SK-N-SH treated with all-trans-retinoic acid at 6 μM for 48 hours (cell line): ENCODE measurements at regions not wholly inside any gene's neighbourhood (a gene's known extent, or its start where the extent isn't known, plus 50 kb on each side); places are given as distances from the start of the nearest gene placed in this dataset.

Source experiments
- ATAC-seq: fragments of 200-7000 bp; cut with Tn5 transposase; 3 replicates; pipeline ENCODE4 v1.9.1; 2020; ENCODE audit warnings: mild to moderate bottlenecking, moderate library complexity
- ARNTL ChIP-seq: fragments of 450-650 bp; formaldehyde crosslinking; IDR thresholded peaks from 2 replicates; pipeline ENCODE4 v1.5.0; 2020; ENCODE audit warnings: low read depth, mild to moderate bottlenecking, moderate library complexity, borderline replicate concordance
- BACH2 ChIP-seq: fragments of 250-450 bp; sonication (Bioruptor Pico); IDR thresholded peaks from 2 replicates; pipeline ENCODE4 v1.9.0; 2021; ENCODE audit warnings: mild to moderate bottlenecking, borderline replicate concordance
- CSDC2 ChIP-seq: fragments of 250-450 bp; sonication (Bioruptor Pico); IDR thresholded peaks from 2 replicates; pipeline ENCODE4 v1.5.0; 2020; ENCODE audit warnings: mild to moderate bottlenecking, moderate library complexity
- CSRNP3 ChIP-seq: fragments of 250-450 bp; sonication (Bioruptor Pico); IDR thresholded peaks from 2 replicates; pipeline ENCODE4 v1.5.1; 2021; ENCODE audit warnings: mild to moderate bottlenecking, moderate library complexity
- ESRRG ChIP-seq: fragments of 250-450 bp; sonication (Bioruptor Pico); IDR thresholded peaks from 2 replicates; pipeline ENCODE4 v1.6.1; 2021; ENCODE audit warnings: mild to moderate bottlenecking
- GLIS3 ChIP-seq: fragments of 250-450 bp; sonication (Bioruptor Pico); IDR thresholded peaks from 2 replicates; pipeline ENCODE4 v1.5.0; 2020; ENCODE audit warnings: mild to moderate bottlenecking, moderate library complexity
- ISL1 ChIP-seq: fragments of 250-450 bp; sonication (Bioruptor Pico); IDR thresholded peaks from 2 replicates; pipeline ENCODE4 v2.1.2; 2022; ENCODE audit warnings: mild to moderate bottlenecking, moderate library complexity
- OSR1 ChIP-seq: fragments of 250-450 bp; sonication (Bioruptor Pico); IDR thresholded peaks from 2 replicates; pipeline ENCODE4 v1.8.0; 2022; ENCODE audit warnings: moderate library complexity, mild to moderate bottlenecking, inconsistent platforms
- PATZ1 ChIP-seq: fragments of 250-450 bp; sonication (Bioruptor Pico); IDR thresholded peaks from 2 replicates; pipeline ENCODE4 v1.8.0; 2020; ENCODE audit warnings: mild to moderate bottlenecking, moderate library complexity, borderline replicate concordance
- PPARA ChIP-seq: fragments of 250-450 bp; sonication (Bioruptor Pico); IDR thresholded peaks from 2 replicates; pipeline ENCODE4 v1.5.0; 2020; ENCODE audit warnings: mild to moderate bottlenecking, borderline replicate concordance
- RARB ChIP-seq: fragments of 250-450 bp; sonication (Bioruptor Pico); IDR thresholded peaks from 2 replicates; pipeline ENCODE4 v1.8.0; 2021; ENCODE audit warnings: mild to moderate bottlenecking, moderate library complexity
- SNAI2 ChIP-seq: fragments of 250-450 bp; sonication (Bioruptor Pico); IDR thresholded peaks from 2 replicates; pipeline ENCODE4 v1.5.0; 2020; ENCODE audit warnings: mild to moderate bottlenecking, moderate library complexity
- TCF4 ChIP-seq: fragments of 250-450 bp; sonication (Bioruptor Pico); IDR thresholded peaks from 2 replicates; pipeline ENCODE4 v1.8.0; 2021; ENCODE audit warnings: mild to moderate bottlenecking, moderate library complexity, borderline replicate concordance
- TOX ChIP-seq: fragments of 250-450 bp; sonication (Bioruptor Pico); IDR thresholded peaks from 2 replicates; pipeline ENCODE4 v1.8.0; 2021; ENCODE audit warnings: mild to moderate bottlenecking, moderate library complexity, borderline replicate concordance
- ZC3H10 ChIP-seq: fragments of 250-450 bp; sonication (Bioruptor Pico); IDR thresholded peaks from 2 replicates; pipeline ENCODE4 v1.5.1; 2021; ENCODE audit warnings: mild to moderate bottlenecking, moderate library complexity
- ZFP3 ChIP-seq: fragments of 250-450 bp; sonication (Bioruptor Pico); IDR thresholded peaks from 2 replicates; pipeline ENCODE4 v1.5.0; 2020; ENCODE audit warnings: mild to moderate bottlenecking, moderate library complexity
- ZFP30 ChIP-seq: fragments of 450-650 bp; formaldehyde crosslinking; IDR thresholded peaks from 2 replicates; pipeline ENCODE4 v1.5.0; 2022; ENCODE audit warnings: mild to moderate bottlenecking, moderate library complexity
- ZNF565 ChIP-seq: fragments of 450-650 bp; formaldehyde crosslinking; conservative IDR thresholded peaks from 2 replicates; pipeline ENCODE4 v1.5.0; 2020; ENCODE audit warnings: low read depth, mild to moderate bottlenecking, moderate library complexity
- ZNF70 ChIP-seq: fragments of 450-650 bp; formaldehyde crosslinking; IDR thresholded peaks from 2 replicates; pipeline ENCODE4 v1.5.0; 2020; ENCODE audit warnings: mild to moderate bottlenecking, moderate library complexity
- ZNF8 ChIP-seq: fragments of 450-650 bp; formaldehyde crosslinking; IDR thresholded peaks from 2 replicates; pipeline ENCODE4 v1.5.0; 2020; ENCODE audit warnings: mild to moderate bottlenecking, moderate library complexity
- TF ChIP-seq, protein P1 (sequence below): fragments of 250-450 bp; sonication (Bioruptor Pico); IDR thresholded peaks from 2 replicates; pipeline ENCODE4 v1.5.1; 2020; ENCODE audit warnings: low read depth, mild to moderate bottlenecking, moderate library complexity
- TF ChIP-seq, protein P2 (sequence below): fragments of 250-450 bp; sonication (Bioruptor Pico); IDR thresholded peaks from 2 replicates; pipeline ENCODE4 v1.8.0; 2021; ENCODE audit warnings: low read depth, mild to moderate bottlenecking, moderate library complexity, borderline replicate concordance
- TF ChIP-seq, protein P3 (sequence below): fragments of 250-450 bp; sonication (Bioruptor Pico); IDR thresholded peaks from 2 replicates; pipeline ENCODE4 v1.5.0; 2020; ENCODE audit warnings: mild to moderate bottlenecking, moderate library complexity

GRCh38 chr16:63067141-63067540 is 1030.9 kb upstream of the CDH8 start:
- TF ChIP-seq ESRRG (no peak), ISL1 (CRISPR knock-in tag) (no peak), RARB (CRISPR knock-in tag) (no peak), PATZ1 (CRISPR knock-in tag) (no peak), PPARA (CRISPR knock-in tag) (no peak), ARNTL (CRISPR knock-in tag) (no peak), OSR1 (CRISPR knock-in tag) (no peak), ZNF8 (CRISPR knock-in tag) (no peak)
- TF ChIP-seq, all 23 proteins: peak for 0
- no peak for ATAC-seq

DNA sequence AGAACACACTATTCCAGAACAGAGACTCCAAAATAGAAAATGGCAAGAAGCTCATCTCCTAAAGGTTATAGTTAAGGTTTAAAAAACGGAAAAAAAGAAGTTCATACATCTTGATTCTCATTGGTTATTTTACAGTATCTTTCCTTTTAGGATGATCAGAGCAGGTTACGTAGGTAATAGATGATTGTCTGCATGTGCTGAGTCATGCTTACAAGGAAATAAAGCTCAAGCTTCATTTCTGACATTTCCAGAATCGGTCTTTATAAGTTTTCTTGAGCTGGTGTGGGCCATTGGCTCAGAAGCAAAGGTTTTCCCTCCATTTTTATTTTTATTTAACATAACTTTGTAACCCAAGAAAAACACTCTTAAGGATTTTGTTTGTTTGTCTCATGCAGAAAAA is 1030.3 kb upstream of the CDH8 start:
- ATAC-seq, result no peak
- TF ChIP-seq TCF4 (no peak), ZNF8 (CRISPR knock-in tag) (no peak), BACH2 (CRISPR knock-in tag) (no peak), ESRRG (no peak), SNAI2 (no peak), OSR1 (CRISPR knock-in tag) (no peak), ZFP3 (CRISPR knock-in tag) (no peak), ARNTL (CRISPR knock-in tag) (no peak), ZNF70 (CRISPR knock-in tag) (no peak), ZC3H10 (no peak), TOX (CRISPR knock-in tag) (no peak), PPARA (CRISPR knock-in tag) (no peak), CSDC2 (no peak), ISL1 (CRISPR knock-in tag) (no peak), ZFP30 (no peak), ZNF565 (CRISPR knock-in tag) (no peak), PATZ1 (CRISPR knock-in tag) (no peak), CSRNP3 (CRISPR knock-in tag) (no peak)
- TF ChIP-seq, protein P1, sequence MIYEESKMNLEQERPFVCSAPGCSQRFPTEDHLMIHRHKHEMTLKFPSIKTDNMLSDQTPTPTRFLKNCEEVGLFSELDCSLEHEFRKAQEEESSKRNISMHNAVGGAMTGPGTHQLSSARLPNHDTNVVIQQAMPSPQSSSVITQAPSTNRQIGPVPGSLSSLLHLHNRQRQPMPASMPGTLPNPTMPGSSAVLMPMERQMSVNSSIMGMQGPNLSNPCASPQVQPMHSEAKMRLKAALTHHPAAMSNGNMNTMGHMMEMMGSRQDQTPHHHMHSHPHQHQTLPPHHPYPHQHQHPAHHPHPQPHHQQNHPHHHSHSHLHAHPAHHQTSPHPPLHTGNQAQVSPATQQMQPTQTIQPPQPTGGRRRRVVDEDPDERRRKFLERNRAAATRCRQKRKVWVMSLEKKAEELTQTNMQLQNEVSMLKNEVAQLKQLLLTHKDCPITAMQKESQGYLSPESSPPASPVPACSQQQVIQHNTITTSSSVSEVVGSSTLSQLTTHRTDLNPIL (CRISPR knock-in tag), result no peak
- TF ChIP-seq, all 23 proteins: peak for 0

- TF ChIP-seq ZFP3 (CRISPR knock-in tag), result no peak
- no peak for TF ChIP-seq OSR1 (CRISPR knock-in tag)
- no peak for TF ChIP-seq ZNF8 (CRISPR knock-in tag)
- TF ChIP-seq, protein P2, sequence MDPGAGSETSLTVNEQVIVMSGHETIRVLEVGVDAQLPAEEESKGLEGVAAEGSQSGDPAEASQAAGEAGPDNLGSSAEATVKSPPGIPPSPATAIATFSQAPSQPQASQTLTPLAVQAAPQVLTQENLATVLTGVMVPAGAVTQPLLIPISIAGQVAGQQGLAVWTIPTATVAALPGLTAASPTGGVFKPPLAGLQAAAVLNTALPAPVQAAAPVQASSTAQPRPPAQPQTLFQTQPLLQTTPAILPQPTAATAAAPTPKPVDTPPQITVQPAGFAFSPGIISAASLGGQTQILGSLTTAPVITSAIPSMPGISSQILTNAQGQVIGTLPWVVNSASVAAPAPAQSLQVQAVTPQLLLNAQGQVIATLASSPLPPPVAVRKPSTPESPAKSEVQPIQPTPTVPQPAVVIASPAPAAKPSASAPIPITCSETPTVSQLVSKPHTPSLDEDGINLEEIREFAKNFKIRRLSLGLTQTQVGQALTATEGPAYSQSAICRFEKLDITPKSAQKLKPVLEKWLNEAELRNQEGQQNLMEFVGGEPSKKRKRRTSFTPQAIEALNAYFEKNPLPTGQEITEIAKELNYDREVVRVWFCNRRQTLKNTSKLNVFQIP (CRISPR knock-in tag), result no peak
- TF ChIP-seq, protein P1 (CRISPR knock-in tag), result no peak
- TF ChIP-seq CSRNP3 (CRISPR knock-in tag), result no peak
- TF ChIP-seq ZC3H10, result no peak
- no peak for TF ChIP-seq GLIS3 (CRISPR knock-in tag)
- no peak for TF ChIP-seq BACH2 (CRISPR knock-in tag)
- no peak for TF ChIP-seq ZFP30
- no peak for TF ChIP-seq TCF4
- TF ChIP-seq, protein P3, sequence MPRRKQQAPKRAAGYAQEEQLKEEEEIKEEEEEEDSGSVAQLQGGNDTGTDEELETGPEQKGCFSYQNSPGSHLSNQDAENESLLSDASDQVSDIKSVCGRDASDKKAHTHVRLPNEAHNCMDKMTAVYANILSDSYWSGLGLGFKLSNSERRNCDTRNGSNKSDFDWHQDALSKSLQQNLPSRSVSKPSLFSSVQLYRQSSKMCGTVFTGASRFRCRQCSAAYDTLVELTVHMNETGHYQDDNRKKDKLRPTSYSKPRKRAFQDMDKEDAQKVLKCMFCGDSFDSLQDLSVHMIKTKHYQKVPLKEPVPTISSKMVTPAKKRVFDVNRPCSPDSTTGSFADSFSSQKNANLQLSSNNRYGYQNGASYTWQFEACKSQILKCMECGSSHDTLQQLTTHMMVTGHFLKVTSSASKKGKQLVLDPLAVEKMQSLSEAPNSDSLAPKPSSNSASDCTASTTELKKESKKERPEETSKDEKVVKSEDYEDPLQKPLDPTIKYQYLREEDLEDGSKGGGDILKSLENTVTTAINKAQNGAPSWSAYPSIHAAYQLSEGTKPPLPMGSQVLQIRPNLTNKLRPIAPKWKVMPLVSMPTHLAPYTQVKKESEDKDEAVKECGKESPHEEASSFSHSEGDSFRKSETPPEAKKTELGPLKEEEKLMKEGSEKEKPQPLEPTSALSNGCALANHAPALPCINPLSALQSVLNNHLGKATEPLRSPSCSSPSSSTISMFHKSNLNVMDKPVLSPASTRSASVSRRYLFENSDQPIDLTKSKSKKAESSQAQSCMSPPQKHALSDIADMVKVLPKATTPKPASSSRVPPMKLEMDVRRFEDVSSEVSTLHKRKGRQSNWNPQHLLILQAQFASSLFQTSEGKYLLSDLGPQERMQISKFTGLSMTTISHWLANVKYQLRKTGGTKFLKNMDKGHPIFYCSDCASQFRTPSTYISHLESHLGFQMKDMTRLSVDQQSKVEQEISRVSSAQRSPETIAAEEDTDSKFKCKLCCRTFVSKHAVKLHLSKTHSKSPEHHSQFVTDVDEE (CRISPR knock-in tag), result no peak
- no peak for TF ChIP-seq ZNF565 (CRISPR knock-in tag)
- TF ChIP-seq ARNTL (CRISPR knock-in tag), result no peak
- no peak for TF ChIP-seq SNAI2
- TF ChIP-seq RARB (CRISPR knock-in tag), result no peak
- TF ChIP-seq, all 23 proteins: peak for 0
- ATAC-seq, result no peak
These were observed 1025.1 kb upstream of the CDH8 start for GRCh38 chr16:63061319-63061718.
